ENCODE measurements at regions not wholly inside any gene's neighbourhood (a gene's known extent, or its start where the extent isn't known, plus 50 kb on each side); places are given as distances from the start of the nearest gene placed in this dataset.

- H3K4me3 ChIP-seq (ENCODE audit: low read depth in 1 of 3, low read length in 3 of 3) = no peak overlapping the region
- no peaks in the 10 kb centered on the region for H3K36me3 ChIP-seq (ENCODE audit: control insufficient read depth in 4 of 4, insufficient read depth in 3 of 4, low read depth in 1 of 4, low read length in 3 of 4)
- no peaks in the 10 kb centered on the region for H3K9me3 ChIP-seq (ENCODE audit: control insufficient read depth in 4 of 4, low read length in 3 of 4)
- H3K27me3 ChIP-seq (ENCODE audit: control insufficient read depth in 4 of 4, insufficient read depth in 4 of 4, low read length in 3 of 4) = peaks cover 0 to 2% (median 0%) of the 10 kb centered on the region in 4 donors
- 89% methylated on average over 1 of the region's 1 CpG for WGBS
- no peak overlapping the region for H3K27ac ChIP-seq (ENCODE audit: low read depth in 1 of 2, low read length in 2 of 2)
- no peak for DNase-seq (ENCODE audit: low spot score)
- TF ChIP-seq MAX (IDR thresholded peaks at IDR 0.05) (no peak), NR2F2 (IDR thresholded peaks at IDR 0.05) (no peak), RAD21 (IDR thresholded peaks at IDR 0.05) (peak in 1 of 2 donors; percentile 21), RXRA (IDR thresholded peaks at IDR 0.05) (no peak)
- H3K9ac ChIP-seq (ENCODE audit: low read depth in 1 of 2, low read length in 2 of 2) = no peak overlapping the region
- no peaks in the 10 kb centered on the region for H3K4me1 ChIP-seq (ENCODE audit: control insufficient read depth in 4 of 4, insufficient read depth in 4 of 4, low read length in 3 of 4)
These were observed 857.4 kb upstream of the GOT2 start for GRCh38 chr16:59591480-59591879.

DNA sequence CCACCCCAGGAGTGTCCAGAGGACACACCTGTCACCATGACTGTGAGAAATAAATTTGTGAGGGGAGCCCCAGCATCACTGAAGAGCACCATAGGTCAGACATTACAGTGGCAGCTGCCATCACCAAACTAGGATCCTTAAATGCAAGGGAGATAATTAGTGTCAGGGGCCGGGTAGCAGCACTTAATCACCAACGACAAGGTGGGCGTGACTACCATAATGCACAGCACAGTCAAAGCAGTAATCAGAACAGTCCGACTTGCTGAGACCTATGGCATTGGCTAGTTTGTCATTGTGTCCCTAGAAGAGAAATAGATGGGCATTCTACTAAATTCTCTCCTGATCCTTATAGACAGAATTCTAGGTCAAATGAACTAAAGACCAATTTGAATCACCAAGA is 856.7 kb upstream of the GOT2 start:
- Histone ChIP-seq H3K27me3 (ENCODE audit: control insufficient read depth in 4 of 4, insufficient read depth in 4 of 4, low read length in 3 of 4) (peaks cover 0 to 2% (median 0%) of the 10 kb centered on the region in 4 donors), H3K4me1 (ENCODE audit: control insufficient read depth in 4 of 4, insufficient read depth in 4 of 4, low read length in 3 of 4) (no peaks in the 10 kb centered on the region), H3K27ac (ENCODE audit: low read depth in 1 of 2, low read length in 2 of 2) (no peak overlapping the region), H3K4me3 (ENCODE audit: low read depth in 1 of 3, low read length in 3 of 3) (no peak overlapping the region), H3K36me3 (ENCODE audit: control insufficient read depth in 4 of 4, insufficient read depth in 3 of 4, low read depth in 1 of 4, low read length in 3 of 4) (no peaks in the 10 kb centered on the region), H3K9ac (ENCODE audit: low read depth in 1 of 2, low read length in 2 of 2) (no peak overlapping the region), H3K9me3 (ENCODE audit: control insufficient read depth in 4 of 4, low read length in 3 of 4) (no peaks in the 10 kb centered on the region)
- WGBS = 80% methylated on average over 4 of the region's 4 CpGs
- DNase-seq (ENCODE audit: low spot score) = no peak
- TF ChIP-seq GABPA (IDR thresholded peaks at IDR 0.05 in 1 of 2, conservative IDR thresholded peaks at IDR 0.05 in 1 of 2) = no peak

DNA sequence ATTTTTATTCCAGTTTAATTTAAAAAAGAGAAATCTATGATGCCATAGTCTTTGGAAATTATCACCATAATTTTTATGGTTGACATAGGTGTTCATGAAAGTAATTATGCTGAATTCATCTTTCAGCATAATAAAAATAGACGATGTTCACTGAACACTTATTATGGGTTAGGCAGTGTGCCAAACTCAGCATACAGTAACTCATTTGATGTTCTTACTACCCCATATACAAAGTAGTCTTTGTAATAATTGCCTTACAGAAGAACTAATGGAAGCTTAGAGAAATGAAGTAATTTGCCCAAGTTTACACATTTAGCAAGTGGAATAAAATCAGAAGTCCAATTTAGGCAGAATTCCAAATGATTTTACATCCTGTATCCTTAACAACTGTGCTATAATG is 852.2 kb upstream of the GOT2 start:
- TF ChIP-seq, protein P1, sequence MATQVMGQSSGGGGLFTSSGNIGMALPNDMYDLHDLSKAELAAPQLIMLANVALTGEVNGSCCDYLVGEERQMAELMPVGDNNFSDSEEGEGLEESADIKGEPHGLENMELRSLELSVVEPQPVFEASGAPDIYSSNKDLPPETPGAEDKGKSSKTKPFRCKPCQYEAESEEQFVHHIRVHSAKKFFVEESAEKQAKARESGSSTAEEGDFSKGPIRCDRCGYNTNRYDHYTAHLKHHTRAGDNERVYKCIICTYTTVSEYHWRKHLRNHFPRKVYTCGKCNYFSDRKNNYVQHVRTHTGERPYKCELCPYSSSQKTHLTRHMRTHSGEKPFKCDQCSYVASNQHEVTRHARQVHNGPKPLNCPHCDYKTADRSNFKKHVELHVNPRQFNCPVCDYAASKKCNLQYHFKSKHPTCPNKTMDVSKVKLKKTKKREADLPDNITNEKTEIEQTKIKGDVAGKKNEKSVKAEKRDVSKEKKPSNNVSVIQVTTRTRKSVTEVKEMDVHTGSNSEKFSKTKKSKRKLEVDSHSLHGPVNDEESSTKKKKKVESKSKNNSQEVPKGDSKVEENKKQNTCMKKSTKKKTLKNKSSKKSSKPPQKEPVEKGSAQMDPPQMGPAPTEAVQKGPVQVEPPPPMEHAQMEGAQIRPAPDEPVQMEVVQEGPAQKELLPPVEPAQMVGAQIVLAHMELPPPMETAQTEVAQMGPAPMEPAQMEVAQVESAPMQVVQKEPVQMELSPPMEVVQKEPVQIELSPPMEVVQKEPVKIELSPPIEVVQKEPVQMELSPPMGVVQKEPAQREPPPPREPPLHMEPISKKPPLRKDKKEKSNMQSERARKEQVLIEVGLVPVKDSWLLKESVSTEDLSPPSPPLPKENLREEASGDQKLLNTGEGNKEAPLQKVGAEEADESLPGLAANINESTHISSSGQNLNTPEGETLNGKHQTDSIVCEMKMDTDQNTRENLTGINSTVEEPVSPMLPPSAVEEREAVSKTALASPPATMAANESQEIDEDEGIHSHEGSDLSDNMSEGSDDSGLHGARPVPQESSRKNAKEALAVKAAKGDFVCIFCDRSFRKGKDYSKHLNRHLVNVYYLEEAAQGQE (IDR thresholded peaks at IDR 0.05) = no peak
- TF ChIP-seq, protein P2, sequence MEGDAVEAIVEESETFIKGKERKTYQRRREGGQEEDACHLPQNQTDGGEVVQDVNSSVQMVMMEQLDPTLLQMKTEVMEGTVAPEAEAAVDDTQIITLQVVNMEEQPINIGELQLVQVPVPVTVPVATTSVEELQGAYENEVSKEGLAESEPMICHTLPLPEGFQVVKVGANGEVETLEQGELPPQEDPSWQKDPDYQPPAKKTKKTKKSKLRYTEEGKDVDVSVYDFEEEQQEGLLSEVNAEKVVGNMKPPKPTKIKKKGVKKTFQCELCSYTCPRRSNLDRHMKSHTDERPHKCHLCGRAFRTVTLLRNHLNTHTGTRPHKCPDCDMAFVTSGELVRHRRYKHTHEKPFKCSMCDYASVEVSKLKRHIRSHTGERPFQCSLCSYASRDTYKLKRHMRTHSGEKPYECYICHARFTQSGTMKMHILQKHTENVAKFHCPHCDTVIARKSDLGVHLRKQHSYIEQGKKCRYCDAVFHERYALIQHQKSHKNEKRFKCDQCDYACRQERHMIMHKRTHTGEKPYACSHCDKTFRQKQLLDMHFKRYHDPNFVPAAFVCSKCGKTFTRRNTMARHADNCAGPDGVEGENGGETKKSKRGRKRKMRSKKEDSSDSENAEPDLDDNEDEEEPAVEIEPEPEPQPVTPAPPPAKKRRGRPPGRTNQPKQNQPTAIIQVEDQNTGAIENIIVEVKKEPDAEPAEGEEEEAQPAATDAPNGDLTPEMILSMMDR (IDR thresholded peaks at IDR 0.05; ENCODE audit: low read depth, low read length, missing input control) = no peak
- TF ChIP-seq FOXA1 (IDR thresholded peaks at IDR 0.05) (no peak), GABPA (IDR thresholded peaks at IDR 0.05 in 1 of 2, conservative IDR thresholded peaks at IDR 0.05 in 1 of 2) (no peak), EGR1 (IDR thresholded peaks at IDR 0.05; ENCODE audit: low read depth in 2 of 2) (no peak)
- TF ChIP-seq, protein P3, sequence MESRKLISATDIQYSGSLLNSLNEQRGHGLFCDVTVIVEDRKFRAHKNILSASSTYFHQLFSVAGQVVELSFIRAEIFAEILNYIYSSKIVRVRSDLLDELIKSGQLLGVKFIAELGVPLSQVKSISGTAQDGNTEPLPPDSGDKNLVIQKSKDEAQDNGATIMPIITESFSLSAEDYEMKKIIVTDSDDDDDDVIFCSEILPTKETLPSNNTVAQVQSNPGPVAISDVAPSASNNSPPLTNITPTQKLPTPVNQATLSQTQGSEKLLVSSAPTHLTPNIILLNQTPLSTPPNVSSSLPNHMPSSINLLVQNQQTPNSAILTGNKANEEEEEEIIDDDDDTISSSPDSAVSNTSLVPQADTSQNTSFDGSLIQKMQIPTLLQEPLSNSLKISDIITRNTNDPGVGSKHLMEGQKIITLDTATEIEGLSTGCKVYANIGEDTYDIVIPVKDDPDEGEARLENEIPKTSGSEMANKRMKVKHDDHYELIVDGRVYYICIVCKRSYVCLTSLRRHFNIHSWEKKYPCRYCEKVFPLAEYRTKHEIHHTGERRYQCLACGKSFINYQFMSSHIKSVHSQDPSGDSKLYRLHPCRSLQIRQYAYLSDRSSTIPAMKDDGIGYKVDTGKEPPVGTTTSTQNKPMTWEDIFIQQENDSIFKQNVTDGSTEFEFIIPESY (IDR thresholded peaks at IDR 0.05) = no peak
- H3K9ac ChIP-seq (ENCODE audit: low read depth in 1 of 2, low read length in 2 of 2) = no peak overlapping the region
- no peak overlapping the region for H3K27ac ChIP-seq (ENCODE audit: low read depth in 1 of 2, low read length in 2 of 2)
- no peaks in the 10 kb centered on the region for H3K36me3 ChIP-seq (ENCODE audit: control insufficient read depth in 4 of 4, insufficient read depth in 3 of 4, low read depth in 1 of 4, low read length in 3 of 4)
- no peaks in the 10 kb centered on the region for H3K4me1 ChIP-seq (ENCODE audit: control insufficient read depth in 4 of 4, insufficient read depth in 4 of 4, low read length in 3 of 4)
- WGBS = 75% methylated on average over 1 of the region's 1 CpG
- H3K27me3 ChIP-seq (ENCODE audit: control insufficient read depth in 4 of 4, insufficient read depth in 4 of 4, low read length in 3 of 4) = no peaks in the 10 kb centered on the region
- no peaks in the 10 kb centered on the region for H3K9me3 ChIP-seq (ENCODE audit: control insufficient read depth in 4 of 4, low read length in 3 of 4)
- H3K4me3 ChIP-seq (ENCODE audit: low read depth in 1 of 3, low read length in 3 of 3) = no peak overlapping the region
- no peak for DNase-seq (ENCODE audit: low spot score)

Measured in liver (tissue), 8 donors.